ENCODE measurements at regions not wholly inside any gene's neighbourhood (a gene's known extent, or its start where the extent isn't known, plus 50 kb on each side); places are given as distances from the start of the nearest gene placed in this dataset.

DNA sequence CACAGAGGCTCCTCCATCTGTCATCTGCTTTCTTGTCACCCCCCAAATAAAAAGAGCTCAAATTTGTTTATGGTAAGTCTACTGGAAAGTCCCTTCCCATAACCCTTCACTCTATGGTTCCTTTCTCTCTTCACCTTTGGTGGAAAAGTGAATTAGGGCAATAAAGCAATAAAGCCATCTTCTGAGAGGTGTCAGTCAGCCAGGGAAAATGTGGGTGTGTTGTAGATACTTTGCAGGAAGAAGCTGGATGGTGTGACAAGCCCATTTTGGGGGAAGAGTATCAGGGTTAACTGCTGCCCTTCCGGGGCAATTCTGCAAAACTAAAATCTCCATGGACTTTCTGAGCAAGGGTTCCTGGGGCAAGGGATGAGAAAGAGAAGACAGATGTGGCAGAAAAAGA, 197.9 kb downstream of the SH3BP4 start:
- TF ChIP-seq EZH2 (IDR thresholded peaks at IDR 0.05; ENCODE audit: borderline replicate concordance): no peak
- TF ChIP-seq, protein P1, sequence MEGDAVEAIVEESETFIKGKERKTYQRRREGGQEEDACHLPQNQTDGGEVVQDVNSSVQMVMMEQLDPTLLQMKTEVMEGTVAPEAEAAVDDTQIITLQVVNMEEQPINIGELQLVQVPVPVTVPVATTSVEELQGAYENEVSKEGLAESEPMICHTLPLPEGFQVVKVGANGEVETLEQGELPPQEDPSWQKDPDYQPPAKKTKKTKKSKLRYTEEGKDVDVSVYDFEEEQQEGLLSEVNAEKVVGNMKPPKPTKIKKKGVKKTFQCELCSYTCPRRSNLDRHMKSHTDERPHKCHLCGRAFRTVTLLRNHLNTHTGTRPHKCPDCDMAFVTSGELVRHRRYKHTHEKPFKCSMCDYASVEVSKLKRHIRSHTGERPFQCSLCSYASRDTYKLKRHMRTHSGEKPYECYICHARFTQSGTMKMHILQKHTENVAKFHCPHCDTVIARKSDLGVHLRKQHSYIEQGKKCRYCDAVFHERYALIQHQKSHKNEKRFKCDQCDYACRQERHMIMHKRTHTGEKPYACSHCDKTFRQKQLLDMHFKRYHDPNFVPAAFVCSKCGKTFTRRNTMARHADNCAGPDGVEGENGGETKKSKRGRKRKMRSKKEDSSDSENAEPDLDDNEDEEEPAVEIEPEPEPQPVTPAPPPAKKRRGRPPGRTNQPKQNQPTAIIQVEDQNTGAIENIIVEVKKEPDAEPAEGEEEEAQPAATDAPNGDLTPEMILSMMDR (IDR thresholded peaks at IDR 0.05; ENCODE audit: poor library complexity): no peak

Measured in hepatocyte (in vitro differentiated cells).